H1 (cell line): ENCODE measurements at regions not wholly inside any gene's neighbourhood (a gene's known extent, or its start where the extent isn't known, plus 50 kb on each side); places are given as distances from the start of the nearest gene placed in this dataset.

ENCODE experiments used
- CTCF ChIP-seq, 3 experiments: IDR thresholded peaks; 1 replicate in 2 of 3; 2 replicates in 1 of 3; pipeline versions ENCODE4 v1.5.1 to v1.6.1; 2011; ENCODE audit warnings: low read length in 3 of 3, mild to moderate bottlenecking in 3 of 3, inconsistent platforms in 2 of 3, low read depth in 1 of 3, moderate library complexity in 1 of 3; ENCODE audit not compliant: insufficient read depth in 1 of 3; ENCODE audit errors: control extremely low read depth in 1 of 3
- E2F6 ChIP-seq: IDR thresholded peaks from 2 replicates; pipeline ENCODE4 v1.6.1; 2012; ENCODE audit warnings: inconsistent platforms
- EZH2 ChIP-seq: fragments of 200-600 bp; sonication (generic); IDR thresholded peaks from 2 replicates; pipeline ENCODE4 v1.7.1; 2012; ENCODE audit warnings: low read depth, mild to moderate bottlenecking, moderate library complexity, low read length, inconsistent platforms; ENCODE audit not compliant: severe bottlenecking
- KDM5A ChIP-seq: fragments of 200-600 bp; IDR thresholded peaks from 2 replicates; pipeline ENCODE4 v1.7.1; 2012; ENCODE audit warnings: mild to moderate bottlenecking, low read length, inconsistent platforms, mixed read lengths
- PHF8 ChIP-seq: fragments of 200-600 bp; sonication (generic); conservative IDR thresholded peaks from 2 replicates; pipeline ENCODE4 v1.7.1; 2012; ENCODE audit warnings: low read depth, mild to moderate bottlenecking, inconsistent platforms, low read length, moderate library complexity
- POLR2A ChIP-seq, 2 experiments: IDR thresholded peaks; 1 replicate in 1 of 2; 2 replicates in 1 of 2; pipeline ENCODE4 v1.6.1; 2011; ENCODE audit warnings: low read depth in 2 of 2, low read length in 2 of 2, mild to moderate bottlenecking in 2 of 2; ENCODE audit errors: control extremely low read depth in 1 of 2
- RNF2 ChIP-seq: fragments of 200-900, 300-1000 bp; sonication (generic); IDR thresholded peaks from 2 replicates; pipeline ENCODE4 v1.7.1; 2016; ENCODE audit warnings: borderline replicate concordance, low read depth, mild to moderate bottlenecking, antibody characterized with exemption, low read length; ENCODE audit not compliant: poor library complexity, severe bottlenecking; ENCODE audit errors: missing control alignments
- SP2 ChIP-seq: IDR thresholded peaks from 2 replicates; pipeline ENCODE4 v1.6.1; 2012; ENCODE audit warnings: mild to moderate bottlenecking, low read length, inconsistent platforms
- ZNF274 ChIP-seq: IDR thresholded peaks from 2 replicates; pipeline ENCODE4 v1.7.0; 2012; ENCODE audit warnings: low read length, borderline replicate concordance; ENCODE audit errors: extremely low read depth
- TF ChIP-seq, protein P1 (sequence below): IDR thresholded peaks from 2 replicates; pipeline ENCODE4 v1.6.1; 2012; ENCODE audit warnings: inconsistent platforms

DNA sequence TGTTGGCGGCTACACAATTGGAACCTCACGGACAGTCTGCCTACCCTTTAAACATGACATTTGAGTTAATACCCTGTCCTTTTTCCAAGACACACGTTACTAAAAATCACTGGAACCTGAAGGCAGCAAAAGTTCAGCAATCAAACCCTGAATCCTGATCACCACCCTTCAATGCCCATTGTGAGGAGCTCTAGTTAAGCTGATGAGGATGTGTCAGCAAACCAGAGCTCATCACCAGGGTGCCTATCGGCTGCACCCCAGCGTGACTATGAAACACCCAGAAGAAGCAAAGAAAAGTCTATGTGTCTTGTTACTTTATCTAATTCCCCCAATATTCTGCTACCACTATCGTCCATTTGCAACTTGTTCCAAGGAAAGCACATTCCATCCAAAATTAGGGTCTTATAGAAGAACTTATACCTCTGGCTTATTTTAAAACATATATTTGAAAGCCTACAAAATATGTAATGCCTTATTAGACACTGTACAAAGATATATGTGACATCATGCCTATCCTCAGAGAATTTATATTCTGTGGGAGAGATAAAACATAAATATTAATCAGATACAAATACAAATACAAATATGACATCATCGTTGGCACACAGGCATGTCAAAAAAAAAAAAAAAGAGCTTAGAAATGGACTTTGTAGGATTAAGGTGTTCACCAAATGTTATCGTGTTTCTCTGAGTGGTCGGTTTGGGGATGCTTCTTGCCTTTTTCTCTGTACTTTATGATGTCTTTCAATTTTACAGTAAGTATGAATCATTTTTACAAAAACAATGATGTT is 219.7 kb upstream of the SETMAR start:
- TF ChIP-seq EZH2 (no peak), RNF2 (no peak), SP2 (no peak), POLR2A (IDR thresholded peaks at IDR 0.05; ENCODE audit: control extremely low read depth in 1 of 2, low read depth in 2 of 2, low read length in 2 of 2) (no peak), CTCF (IDR thresholded peaks at IDR 0.05; ENCODE audit: control extremely low read depth in 1 of 3, insufficient read depth in 1 of 3, low read depth in 1 of 3, low read length in 3 of 3) (peak in 1 of 3 experiments; percentile 3; a peak in 1 of 4 replicates), PHF8 (no peak), KDM5A (no peak), ZNF274 (no peak), E2F6 (no peak)
- TF ChIP-seq, protein P1, sequence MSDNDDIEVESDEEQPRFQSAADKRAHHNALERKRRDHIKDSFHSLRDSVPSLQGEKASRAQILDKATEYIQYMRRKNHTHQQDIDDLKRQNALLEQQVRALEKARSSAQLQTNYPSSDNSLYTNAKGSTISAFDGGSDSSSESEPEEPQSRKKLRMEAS, result no peak
